ENCODE measurements at regions not wholly inside any gene's neighbourhood (a gene's known extent, or its start where the extent isn't known, plus 50 kb on each side); places are given as distances from the start of the nearest gene placed in this dataset.

GRCh38 chr10:108789919-108790318 is 1133.4 kb downstream of the XPNPEP1 start:
- DNase-seq (ENCODE audit: low read depth, low spot score) = no peak
- Histone ChIP-seq H3K27me3 (ENCODE audit: control insufficient read depth, insufficient read depth, low read length) (no peaks in the 10 kb centered on the region), H3K27ac (ENCODE audit: low read depth, low read length) (no peak overlapping the region), H3K9me3 (ENCODE audit: control insufficient read depth, insufficient read depth, low read length) (peaks cover 6% of the 10 kb centered on the region; the same call in 1 of the 2 replicates), H3K4me3 (ENCODE audit: low read depth, low read length) (no peak overlapping the region)
- ChIA-PET CTCF (no interaction called here), POLR2A (no interaction called here)
- no peak for TF ChIP-seq CTCF (IDR thresholded peaks at IDR 0.05; ENCODE audit: low read depth, low read length)

GRCh38 chr10:108789336-108789735 is 1134.0 kb downstream of the XPNPEP1 start:
- peaks cover 11% of the 10 kb centered on the region; the same call in 1 of the 2 replicates for H3K9me3 ChIP-seq (ENCODE audit: control insufficient read depth, insufficient read depth, low read length)
- no peak overlapping the region for H3K4me3 ChIP-seq (ENCODE audit: low read depth, low read length)
- TF ChIP-seq CTCF (IDR thresholded peaks at IDR 0.05; ENCODE audit: low read depth, low read length) = no peak
- no peak overlapping the region for H3K27ac ChIP-seq (ENCODE audit: low read depth, low read length)
- ChIA-PET CTCF (interaction anchor here (0.8 kb wide), 1 partner anchor 122 kb away, joined by 3 read pairs; no protein-coding TSS in a partner anchor), POLR2A (no interaction called here)
- no peaks in the 10 kb centered on the region for H3K27me3 ChIP-seq (ENCODE audit: control insufficient read depth, insufficient read depth, low read length)
- DNase-seq (ENCODE audit: low read depth, low spot score) = no peak

- no peak for TF ChIP-seq CTCF (IDR thresholded peaks at IDR 0.05; ENCODE audit: low read depth, low read length)
- POLR2A ChIA-PET = no interaction called here
- no peak overlapping the region for H3K27ac ChIP-seq (ENCODE audit: low read depth, low read length)
- peaks cover 12% of the 10 kb centered on the region; the same call in 1 of the 2 replicates for H3K9me3 ChIP-seq (ENCODE audit: control insufficient read depth, insufficient read depth, low read length)
- DNase-seq (ENCODE audit: low read depth, low spot score) = no peak
- CTCF ChIA-PET = interaction anchor here (0.8 kb wide), 1 partner anchor 123 kb away, joined by 3 read pairs; no protein-coding TSS in a partner anchor
- no peaks in the 10 kb centered on the region for H3K27me3 ChIP-seq (ENCODE audit: control insufficient read depth, insufficient read depth, low read length)
- no peak overlapping the region for H3K4me3 ChIP-seq (ENCODE audit: low read depth, low read length)
These were observed 1134.4 kb downstream of the XPNPEP1 start for GRCh38 chr10:108788891-108789290.

GRCh38 chr10:108787932-108788331 is 1135.4 kb downstream of the XPNPEP1 start:
- no peak overlapping the region for H3K27ac ChIP-seq (ENCODE audit: low read depth, low read length)
- TF ChIP-seq CTCF (IDR thresholded peaks at IDR 0.05; ENCODE audit: low read depth, low read length) = no peak
- H3K4me3 ChIP-seq (ENCODE audit: low read depth, low read length) = no peak overlapping the region
- CTCF ChIA-PET = interaction anchor here (0.5 kb wide), 1 partner anchor 17 kb away, joined by 3 read pairs; no protein-coding TSS in a partner anchor
- H3K27me3 ChIP-seq (ENCODE audit: control insufficient read depth, insufficient read depth, low read length) = no peaks in the 10 kb centered on the region
- POLR2A ChIA-PET = no interaction called here
- DNase-seq (ENCODE audit: low read depth, low spot score) = no peak
- H3K9me3 ChIP-seq (ENCODE audit: control insufficient read depth, insufficient read depth, low read length) = peaks cover 17% of the 10 kb centered on the region

- Histone ChIP-seq H3K27ac (ENCODE audit: low read depth, low read length) (no peak overlapping the region), H3K4me3 (ENCODE audit: low read depth, low read length) (no peak overlapping the region), H3K9me3 (ENCODE audit: control insufficient read depth, insufficient read depth, low read length) (peaks cover 17% of the 10 kb centered on the region), H3K27me3 (ENCODE audit: control insufficient read depth, insufficient read depth, low read length) (no peaks in the 10 kb centered on the region)
- DNase-seq (ENCODE audit: low read depth, low spot score) = no peak
- POLR2A ChIA-PET = no interaction called here
- no peak for TF ChIP-seq CTCF (IDR thresholded peaks at IDR 0.05; ENCODE audit: low read depth, low read length)
- CTCF ChIA-PET = no interaction called here
These were observed 1138.3 kb downstream of the XPNPEP1 start for GRCh38 chr10:108785011-108785410.
